Activated T-cell treated with anti-CD3 and anti-CD28 coated beads, Interleukin-2, amount 50 U/mL, for 72 hours (primary cell): ENCODE measurements at regions not wholly inside any gene's neighbourhood (a gene's known extent, or its start where the extent isn't known, plus 50 kb on each side); places are given as distances from the start of the nearest gene placed in this dataset.

ENCODE experiments used
- ATAC-seq, 2 donors: fragments of 150-1000 bp; cut with Tn5 transposase; replicated peaks in 1 of 2; 2 replicates each; pipeline ENCODE4 v1.10.0; 2021; ENCODE audit warnings: moderate library complexity in 2 of 2, mild to moderate bottlenecking in 1 of 2
- DNase-seq, 2 donors: peaks; one replicate each; pipeline ENCODE4 v3.0.0; 2021 to 2022; ENCODE audit warnings: mixed read lengths in 1 of 2
- H3K27ac Mint-ChIP-seq: one replicate; pipeline ENCODE4 v1.8.0; 2022; ENCODE audit warnings: mild to moderate bottlenecking, moderate library complexity, mixed read lengths
- H3K27me3 Mint-ChIP-seq: one replicate; pipeline ENCODE4 v1.8.0; 2022; ENCODE audit warnings: low read depth, mixed read lengths
- H3K36me3 Mint-ChIP-seq, 2 donors: one replicate each; pipeline ENCODE4 v1.8.0; 2022; ENCODE audit warnings: mixed read lengths in 2 of 2, mild to moderate bottlenecking in 1 of 2; ENCODE audit not compliant: insufficient read depth in 2 of 2
- H3K4me1 Mint-ChIP-seq: one replicate; pipeline ENCODE4 v1.8.0; 2022; ENCODE audit warnings: low read depth, mixed read lengths
- H3K4me3 Mint-ChIP-seq, 2 donors: one replicate each; pipeline ENCODE4 v1.8.0; 2022; ENCODE audit warnings: mild to moderate bottlenecking in 2 of 2, mixed read lengths in 2 of 2, moderate library complexity in 2 of 2
- H3K9me3 Mint-ChIP-seq, 2 donors: one replicate each; pipeline ENCODE4 v1.8.0; 2022; ENCODE audit warnings: mixed read lengths in 2 of 2

- Mint-ChIP-seq H3K27ac (no peak overlapping the region), H3K9me3 (peaks cover 17 to 20% of the 10 kb centered on the region in 2 donors), H3K36me3 (peaks cover 0 to 1% of the 10 kb centered on the region in 2 donors), H3K27me3 (no peaks in the 10 kb centered on the region), H3K4me3 (no peak overlapping the region), H3K4me1 (no peaks in the 10 kb centered on the region)
- DNase-seq, result no peak
- no peak for ATAC-seq
Measured at GRCh38 chr1:106699433-106699832, 357.0 kb upstream of the PRMT6 start.

GRCh38 chr1:106700211-106700610 is 356.3 kb upstream of the PRMT6 start:
- Mint-ChIP-seq H3K4me3 (no peak overlapping the region), H3K36me3 (peaks cover 0 to 1% of the 10 kb centered on the region in 2 donors), H3K27me3 (no peaks in the 10 kb centered on the region), H3K27ac (no peak overlapping the region), H3K4me1 (no peaks in the 10 kb centered on the region), H3K9me3 (peaks cover 15 to 17% of the 10 kb centered on the region in 2 donors)
- ATAC-seq (no peak), DNase-seq (no peak)

- Mint-ChIP-seq H3K27ac (no peak overlapping the region), H3K4me1 (no peaks in the 10 kb centered on the region), H3K36me3 (peaks cover 0 to 1% of the 10 kb centered on the region in 2 donors), H3K27me3 (no peaks in the 10 kb centered on the region), H3K4me3 (no peak overlapping the region), H3K9me3 (peaks cover 9 to 15% of the 10 kb centered on the region in 2 donors)
- no peak for DNase-seq
- no peak for ATAC-seq
Measured at GRCh38 chr1:106705971-106706370, 350.5 kb upstream of the PRMT6 start.

GRCh38 chr1:106717591-106717990 is 338.9 kb upstream of the PRMT6 start:
- Mint-ChIP-seq H3K36me3 (no peaks in the 10 kb centered on the region), H3K4me1 (no peaks in the 10 kb centered on the region), H3K27ac (no peak overlapping the region), H3K27me3 (no peaks in the 10 kb centered on the region), H3K4me3 (no peak overlapping the region), H3K9me3 (peaks cover 0 to 2% of the 10 kb centered on the region in 2 donors)
- no peak for DNase-seq
- no peak for ATAC-seq

GRCh38 chr1:106721790-106722189 is 334.7 kb upstream of the PRMT6 start:
- H3K27ac Mint-ChIP-seq, result no peak overlapping the region
- H3K36me3 Mint-ChIP-seq, result no peaks in the 10 kb centered on the region
- DNase-seq, result no peak
- H3K4me3 Mint-ChIP-seq, result no peak overlapping the region
- H3K9me3 Mint-ChIP-seq, result peaks cover 1 to 2% of the 10 kb centered on the region in 2 donors
- no peaks in the 10 kb centered on the region for H3K27me3 Mint-ChIP-seq
- H3K4me1 Mint-ChIP-seq, result no peaks in the 10 kb centered on the region
- ATAC-seq, result no peak

GRCh38 chr1:106722466-106722865 is 334.0 kb upstream of the PRMT6 start:
- Mint-ChIP-seq H3K4me1 (no peaks in the 10 kb centered on the region), H3K4me3 (no peak overlapping the region), H3K27ac (no peak overlapping the region), H3K36me3 (no peaks in the 10 kb centered on the region), H3K9me3 (peaks cover 1 to 4% of the 10 kb centered on the region in 2 donors), H3K27me3 (no peaks in the 10 kb centered on the region)
- no peak for ATAC-seq
- no peak for DNase-seq

GRCh38 chr1:106727171-106727570 is 329.3 kb upstream of the PRMT6 start:
- H3K27me3 Mint-ChIP-seq, result no peaks in the 10 kb centered on the region
- H3K36me3 Mint-ChIP-seq, result no peaks in the 10 kb centered on the region
- H3K4me3 Mint-ChIP-seq, result no peak overlapping the region
- DNase-seq (no peak), ATAC-seq (no peak)
- no peak overlapping the region for H3K27ac Mint-ChIP-seq
- peaks cover 5 to 9% of the 10 kb centered on the region in 2 donors for H3K9me3 Mint-ChIP-seq
- H3K4me1 Mint-ChIP-seq, result no peaks in the 10 kb centered on the region

- Mint-ChIP-seq H3K9me3 (peaks cover 2 to 4% of the 10 kb centered on the region in 2 donors), H3K27ac (no peak overlapping the region)
Measured at GRCh38 chr1:106746448-106747085, 309.9 kb upstream of the PRMT6 start.

GRCh38 chr1:106747232-106747631 is 309.2 kb upstream of the PRMT6 start:
- no peaks in the 10 kb centered on the region for H3K4me1 Mint-ChIP-seq
- DNase-seq (no peak), ATAC-seq (no peak)
- H3K4me3 Mint-ChIP-seq, result no peak overlapping the region
- peaks cover 2 to 4% of the 10 kb centered on the region in 2 donors for H3K9me3 Mint-ChIP-seq
- H3K27ac Mint-ChIP-seq, result no peak overlapping the region
- no peaks in the 10 kb centered on the region for H3K36me3 Mint-ChIP-seq
- H3K27me3 Mint-ChIP-seq, result no peaks in the 10 kb centered on the region

More at GRCh38 chr1:106746448-106747085, 309.9 kb upstream of the PRMT6 start:
- Mint-ChIP-seq H3K27me3 (no peaks in the 10 kb centered on the region), H3K36me3 (no peaks in the 10 kb centered on the region), H3K4me1 (no peaks in the 10 kb centered on the region), H3K4me3 (no peak overlapping the region)
- ATAC-seq, result no peak
- no peak for DNase-seq

- H3K9me3 Mint-ChIP-seq, result peaks cover 2% of the 10 kb centered on the region in 2 donors
- no peaks in the 10 kb centered on the region for H3K27me3 Mint-ChIP-seq
- ATAC-seq (no peak), DNase-seq (no peak)
- H3K27ac Mint-ChIP-seq, result no peak overlapping the region
- no peak overlapping the region for H3K4me3 Mint-ChIP-seq
- H3K4me1 Mint-ChIP-seq, result no peaks in the 10 kb centered on the region
- H3K36me3 Mint-ChIP-seq, result no peaks in the 10 kb centered on the region
Measured at GRCh38 chr1:106747791-106748190, 308.7 kb upstream of the PRMT6 start.

- Mint-ChIP-seq H3K9me3 (no peaks in the 10 kb centered on the region), H3K36me3 (no peaks in the 10 kb centered on the region), H3K27ac (no peak overlapping the region), H3K4me3 (no peak overlapping the region), H3K27me3 (no peaks in the 10 kb centered on the region), H3K4me1 (no peaks in the 10 kb centered on the region)
- no peak for DNase-seq
- ATAC-seq, result no peak
Measured at GRCh38 chr1:106748606-106749005, 307.9 kb upstream of the PRMT6 start.

GRCh38 chr1:106749491-106749890 is 307.0 kb upstream of the PRMT6 start:
- H3K4me3 Mint-ChIP-seq, result no peak overlapping the region
- no peak for DNase-seq
- no peaks in the 10 kb centered on the region for H3K27me3 Mint-ChIP-seq
- no peak overlapping the region for H3K27ac Mint-ChIP-seq
- no peaks in the 10 kb centered on the region for H3K4me1 Mint-ChIP-seq
- no peaks in the 10 kb centered on the region for H3K36me3 Mint-ChIP-seq
- peaks cover 0 to 1% of the 10 kb centered on the region in 2 donors for H3K9me3 Mint-ChIP-seq
- ATAC-seq, result no peak

- DNase-seq (no peak), ATAC-seq (no peak)
- peaks cover 0 to 1% of the 10 kb centered on the region in 2 donors for H3K9me3 Mint-ChIP-seq
- H3K27me3 Mint-ChIP-seq, result no peaks in the 10 kb centered on the region
- H3K4me3 Mint-ChIP-seq, result no peak overlapping the region
- H3K36me3 Mint-ChIP-seq, result no peaks in the 10 kb centered on the region
- no peaks in the 10 kb centered on the region for H3K4me1 Mint-ChIP-seq
- H3K27ac Mint-ChIP-seq, result no peak overlapping the region
Measured at GRCh38 chr1:106749906-106750305, 306.6 kb upstream of the PRMT6 start.

- no peak overlapping the region for H3K4me3 Mint-ChIP-seq
- H3K27me3 Mint-ChIP-seq, result no peaks in the 10 kb centered on the region
- no peaks in the 10 kb centered on the region for H3K36me3 Mint-ChIP-seq
- DNase-seq (no peak), ATAC-seq (no peak)
- H3K27ac Mint-ChIP-seq, result no peak overlapping the region
- peaks cover 0 to 5% of the 10 kb centered on the region in 2 donors for H3K9me3 Mint-ChIP-seq
- no peaks in the 10 kb centered on the region for H3K4me1 Mint-ChIP-seq
Measured at GRCh38 chr1:106751002-106751401, 305.5 kb upstream of the PRMT6 start.
